Vagina (tissue), 2 donors: ENCODE measurements at regions not wholly inside any gene's neighbourhood (a gene's known extent, or its start where the extent isn't known, plus 50 kb on each side); places are given as distances from the start of the nearest gene placed in this dataset.
"Not testable (repeated sequence)": the region's sequence is repeated elsewhere in the genome, so short reads cannot be mapped to it uniquely, and the experiment has no call there.

ENCODE experiments used
- CTCF ChIP-seq, 3 experiments: fragments of 450-650 bp in 2 of 3; fragments of 200-600 bp in 1 of 3; sonication (generic) in 1 of 3; IDR thresholded peaks; one replicate each; pipeline ENCODE4 v1.5.1; 2017 to 2019; ENCODE audit warnings: antibody characterized with exemption in 3 of 3, mild to moderate bottlenecking in 2 of 3, moderate library complexity in 2 of 3
- POLR2A ChIP-seq, 2 donors: fragments of 450-650 bp; IDR thresholded peaks; one replicate each; pipeline ENCODE4 v1.6.1; 2017; ENCODE audit warnings: antibody characterized with exemption in 2 of 2, mild to moderate bottlenecking in 2 of 2, moderate library complexity in 2 of 2

GRCh38 chr1:55296247-55296646 is 81.1 kb upstream of the USP24 start:
- not testable (repeated sequence) for TF ChIP-seq CTCF, POLR2A (IDR thresholded peaks at IDR 0.05)
